T follicular helper cell (primary cell): ENCODE measurements at regions not wholly inside any gene's neighbourhood (a gene's known extent, or its start where the extent isn't known, plus 50 kb on each side); places are given as distances from the start of the nearest gene placed in this dataset.

Experiments used
- DNase-seq: peaks from one replicate; pipeline ENCODE4 v3.0.0-alpha.2; 2020; ENCODE audit warnings: low read depth

GRCh38 chr15:31975830-31976229, 54.5 kb upstream of the CHRNA7 start:
- no peak for DNase-seq

- DNase-seq = no peak
Observed at GRCh38 chr15:31977138-31977537, 53.2 kb upstream of the CHRNA7 start.

- peak; percentile 31 for DNase-seq
Observed at GRCh38 chr15:31977812-31978661, 52.3 kb upstream of the CHRNA7 start.
